Upper lobe of left lung (tissue), 6 donors: ENCODE measurements at regions not wholly inside any gene's neighbourhood (a gene's known extent, or its start where the extent isn't known, plus 50 kb on each side); places are given as distances from the start of the nearest gene placed in this dataset.

Source experiments
- ATAC-seq, 2 donors: fragments of 200-7000 bp; cut with Tn5 transposase; one replicate each; pipeline ENCODE4 v1.9.1; 2022; ENCODE audit warnings: mild to moderate bottlenecking in 2 of 2, moderate library complexity in 2 of 2; ENCODE audit not compliant: low FRiP score in 2 of 2
- DNase-seq, 2 donors: peaks; one replicate each; pipeline ENCODE4 v3.0.0-alpha.2; 2019 to 2020
- H3K27ac ChIP-seq, 4 donors: fragments of 200-600 bp; sonication (generic); one replicate each; pipeline ENCODE4 v1.5.1; 2016 to 2019
- H3K27me3 ChIP-seq, 4 donors: fragments of 200-600 bp; sonication (generic); one replicate each; pipeline ENCODE4 v1.5.1; 2017 to 2019
- H3K36me3 ChIP-seq, 4 donors: fragments of 200-600 bp; sonication (generic); one replicate each; pipeline ENCODE4 v1.5.1; 2016 to 2019
- H3K4me1 ChIP-seq, 4 donors: fragments of 200-600 bp; sonication (generic); one replicate each; pipeline ENCODE4 v1.5.1; 2018 to 2019
- H3K4me3 ChIP-seq, 4 donors: fragments of 200-600 bp; sonication (generic); one replicate each; pipeline ENCODE4 v1.5.1; 2017 to 2019; ENCODE audit warnings: mild to moderate bottlenecking in 2 of 4, moderate library complexity in 1 of 4
- H3K9me3 ChIP-seq, 4 donors: fragments of 200-600 bp; sonication (generic); one replicate each; pipeline ENCODE4 v1.5.1; 2018 to 2019
- EP300 ChIP-seq, 4 donors: sonication (generic); formaldehyde crosslinking; IDR thresholded peaks; one replicate each; pipeline ENCODE4 v1.5.1; 2017; ENCODE audit warnings: antibody characterized with exemption in 4 of 4, control low read depth in 2 of 4
- POLR2A ChIP-seq, 4 donors: fragments of 450-650 bp; IDR thresholded peaks; one replicate each; pipeline ENCODE4 v1.5.1; 2016 to 2017; ENCODE audit warnings: antibody characterized with exemption in 4 of 4, mild to moderate bottlenecking in 2 of 4
- POLR2AphosphoS5 ChIP-seq, 2 donors: sonication (generic); formaldehyde crosslinking; IDR thresholded peaks; one replicate each; pipeline ENCODE4 v1.5.1; 2017; ENCODE audit warnings: antibody characterized with exemption in 2 of 2
- WGBS, 2 donors: methylation state at CpG; one replicate each; pipeline ENCODE4 v1.1.5; 2017 to 2018; 5-methylcytosine and 5-hydroxymethylcytosine counted together
- TF ChIP-seq, protein P1 (sequence below), 6 experiments: fragments of 450-650 bp in 4 of 6; fragments of 200-600 bp in 2 of 6; sonication (generic) in 2 of 6; IDR thresholded peaks; one replicate each; pipeline ENCODE4 v1.5.1; 2016 to 2019; ENCODE audit warnings: antibody characterized with exemption in 6 of 6
- donor health status: DM: no; HTN: no; CAD: no; lungs with moderate emphysema.
- donor health status: DM: no; HTN: yes; CAD: no; lungs with severe emphysema.

DNA sequence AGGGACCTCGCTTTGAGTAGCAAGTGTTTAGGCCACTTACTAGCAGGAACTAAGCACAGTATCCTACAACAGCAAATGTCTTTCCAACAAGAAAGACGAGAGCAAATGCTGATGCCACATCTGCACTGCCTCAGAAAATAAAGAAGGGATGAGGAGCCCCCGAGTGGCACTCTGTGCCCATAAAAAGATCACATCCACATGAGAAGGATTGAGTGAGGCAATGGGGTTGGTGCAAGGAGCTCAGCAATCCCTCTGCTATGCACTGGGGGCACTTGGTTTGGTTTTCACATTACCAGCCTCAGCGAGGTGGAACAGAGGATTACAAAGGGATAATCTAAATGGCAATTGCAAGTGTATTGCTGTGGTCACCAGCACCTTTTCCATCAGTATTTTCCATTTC lies 252.8 kb upstream of the SLC7A11 start:
- ATAC-seq = no peak
- no peak overlapping the region for H3K27ac ChIP-seq
- no peak overlapping the region for H3K4me3 ChIP-seq
- no peaks in the 10 kb centered on the region for H3K36me3 ChIP-seq
- no peak for DNase-seq
- no peaks in the 10 kb centered on the region for H3K4me1 ChIP-seq
- WGBS, 2 donors = 40 to 62% methylated on average over 4 of the region's 4 CpGs
- peaks cover 0 to 10% (median 2%) of the 10 kb centered on the region in 4 donors for H3K9me3 ChIP-seq
- TF ChIP-seq, protein P1, sequence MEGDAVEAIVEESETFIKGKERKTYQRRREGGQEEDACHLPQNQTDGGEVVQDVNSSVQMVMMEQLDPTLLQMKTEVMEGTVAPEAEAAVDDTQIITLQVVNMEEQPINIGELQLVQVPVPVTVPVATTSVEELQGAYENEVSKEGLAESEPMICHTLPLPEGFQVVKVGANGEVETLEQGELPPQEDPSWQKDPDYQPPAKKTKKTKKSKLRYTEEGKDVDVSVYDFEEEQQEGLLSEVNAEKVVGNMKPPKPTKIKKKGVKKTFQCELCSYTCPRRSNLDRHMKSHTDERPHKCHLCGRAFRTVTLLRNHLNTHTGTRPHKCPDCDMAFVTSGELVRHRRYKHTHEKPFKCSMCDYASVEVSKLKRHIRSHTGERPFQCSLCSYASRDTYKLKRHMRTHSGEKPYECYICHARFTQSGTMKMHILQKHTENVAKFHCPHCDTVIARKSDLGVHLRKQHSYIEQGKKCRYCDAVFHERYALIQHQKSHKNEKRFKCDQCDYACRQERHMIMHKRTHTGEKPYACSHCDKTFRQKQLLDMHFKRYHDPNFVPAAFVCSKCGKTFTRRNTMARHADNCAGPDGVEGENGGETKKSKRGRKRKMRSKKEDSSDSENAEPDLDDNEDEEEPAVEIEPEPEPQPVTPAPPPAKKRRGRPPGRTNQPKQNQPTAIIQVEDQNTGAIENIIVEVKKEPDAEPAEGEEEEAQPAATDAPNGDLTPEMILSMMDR (IDR thresholded peaks at IDR 0.05) = no peak
- TF ChIP-seq EP300 (IDR thresholded peaks at IDR 0.05) = no peak
- no peak for TF ChIP-seq POLR2AphosphoS5 (IDR thresholded peaks at IDR 0.05)
- no peak for TF ChIP-seq POLR2A (IDR thresholded peaks at IDR 0.05)
- no peaks in the 10 kb centered on the region for H3K27me3 ChIP-seq

DNA sequence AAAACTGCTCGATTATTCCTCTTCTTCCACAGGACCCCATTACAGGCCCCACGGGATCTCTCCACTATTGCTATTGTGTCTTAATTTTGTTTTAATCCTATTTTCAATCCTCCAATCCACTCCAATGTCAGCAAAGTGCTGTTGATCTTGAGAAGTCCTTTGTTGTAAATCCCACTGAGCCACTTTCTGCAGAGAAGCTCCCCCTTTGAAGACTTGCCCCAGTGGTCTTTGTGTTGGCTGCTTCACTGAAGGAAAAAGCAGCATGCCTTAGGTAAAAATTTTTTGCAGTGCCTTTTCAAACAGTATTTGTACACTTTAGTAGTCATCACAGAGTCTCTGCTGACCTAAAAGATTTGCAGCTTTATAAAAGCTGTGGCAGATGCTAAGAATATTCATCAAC lies 252.0 kb upstream of the SLC7A11 start:
- TF ChIP-seq POLR2A (IDR thresholded peaks at IDR 0.05) = no peak
- TF ChIP-seq, protein P1 (IDR thresholded peaks at IDR 0.05) = no peak
- H3K9me3 ChIP-seq = peaks cover 0 to 4% (median 2%) of the 10 kb centered on the region in 4 donors
- H3K4me3 ChIP-seq = no peak overlapping the region
- no peak overlapping the region for H3K27ac ChIP-seq
- ATAC-seq (no peak), DNase-seq (no peak)
- H3K4me1 ChIP-seq = no peaks in the 10 kb centered on the region
- no peaks in the 10 kb centered on the region for H3K27me3 ChIP-seq
- H3K36me3 ChIP-seq = no peaks in the 10 kb centered on the region
- 93 to 98% methylated on average over 2 of the region's 2 CpGs for WGBS, 2 donors

DNA sequence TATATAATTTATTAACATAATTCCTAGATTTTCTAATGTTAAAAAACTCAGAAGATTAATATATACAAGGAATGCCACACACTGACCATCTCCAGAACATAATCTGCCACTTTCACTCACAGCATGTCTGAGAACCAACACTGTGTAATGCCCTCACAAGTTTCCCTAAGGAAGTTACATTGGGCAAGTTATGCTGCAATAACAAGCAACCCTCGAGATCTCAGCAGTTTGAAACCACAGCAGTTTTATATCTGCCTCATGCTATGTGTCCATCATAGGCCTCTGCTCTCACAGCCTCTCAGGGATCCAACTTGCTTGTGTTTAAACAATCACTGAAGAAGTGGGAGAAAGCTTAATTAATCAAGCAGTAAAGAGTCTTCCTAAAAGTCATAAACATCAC lies 250.0 kb upstream of the SLC7A11 start:
- no peaks in the 10 kb centered on the region for H3K4me1 ChIP-seq
- no peak for DNase-seq
- H3K4me3 ChIP-seq = no peak overlapping the region
- no peaks in the 10 kb centered on the region for H3K27me3 ChIP-seq
- 60 to 72% methylated on average over 1 of the region's 1 CpG for WGBS, 2 donors
- TF ChIP-seq POLR2A (IDR thresholded peaks at IDR 0.05) (no peak), EP300 (IDR thresholded peaks at IDR 0.05) (no peak), POLR2AphosphoS5 (IDR thresholded peaks at IDR 0.05) (no peak)
- TF ChIP-seq, protein P1 (IDR thresholded peaks at IDR 0.05) = no peak
- H3K27ac ChIP-seq = no peak overlapping the region
- H3K9me3 ChIP-seq = no peaks in the 10 kb centered on the region
- ATAC-seq = no peak
- no peaks in the 10 kb centered on the region for H3K36me3 ChIP-seq

DNA sequence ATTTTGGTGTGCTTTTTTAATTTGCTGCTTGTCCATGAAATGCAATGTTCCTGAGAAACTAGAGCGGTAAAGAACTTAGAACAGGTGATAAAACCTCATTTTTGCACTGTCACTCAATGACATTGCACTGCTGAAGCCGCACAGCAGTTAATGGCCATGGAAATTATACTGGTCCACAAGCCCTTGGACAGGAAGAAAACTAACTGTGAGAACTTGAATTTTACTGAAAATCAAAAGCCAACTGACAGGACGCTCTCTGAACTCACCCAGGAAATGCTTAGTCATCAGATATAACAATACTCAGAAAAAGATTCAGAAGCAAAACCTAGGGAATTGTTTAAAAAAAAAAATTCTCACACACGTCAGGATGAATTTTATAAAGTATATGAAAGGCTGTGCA lies 246.4 kb upstream of the SLC7A11 start:
- Histone ChIP-seq H3K27ac (no peak overlapping the region), H3K9me3 (no peaks in the 10 kb centered on the region), H3K27me3 (no peaks in the 10 kb centered on the region), H3K36me3 (no peaks in the 10 kb centered on the region), H3K4me1 (no peaks in the 10 kb centered on the region), H3K4me3 (no peak overlapping the region)
- 88 to 91% methylated on average over 4 of the region's 4 CpGs for WGBS, 2 donors
- DNase-seq = no peak
- ATAC-seq = no peak
- no peak for TF ChIP-seq POLR2A (IDR thresholded peaks at IDR 0.05)
- TF ChIP-seq POLR2AphosphoS5 (IDR thresholded peaks at IDR 0.05) = no peak
- TF ChIP-seq, protein P1 (IDR thresholded peaks at IDR 0.05) = no peak
- no peak for TF ChIP-seq EP300 (IDR thresholded peaks at IDR 0.05)

DNA sequence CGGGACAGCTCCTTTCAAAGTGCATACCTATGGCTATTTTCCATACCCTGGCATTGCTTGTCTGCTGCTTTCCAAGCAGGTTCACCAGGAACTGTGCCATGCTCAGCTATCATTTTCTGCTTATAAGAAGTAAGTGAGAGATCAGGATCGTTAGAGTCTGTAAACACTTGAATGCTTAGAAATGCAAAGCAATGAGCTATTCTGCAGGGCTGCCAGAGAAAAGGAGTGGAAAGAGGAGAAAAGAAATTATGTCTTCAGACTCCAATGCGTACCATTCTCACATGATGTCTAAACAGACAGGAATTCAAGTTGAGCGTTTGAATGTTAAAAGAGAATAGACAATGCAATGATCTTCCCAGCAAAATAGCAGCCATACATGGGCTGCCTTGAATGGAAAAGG lies 245.5 kb upstream of the SLC7A11 start:
- 59 to 67% methylated on average over 4 of the region's 4 CpGs for WGBS, 2 donors
- Histone ChIP-seq H3K27me3 (no peaks in the 10 kb centered on the region), H3K9me3 (no peaks in the 10 kb centered on the region), H3K4me3 (no peak overlapping the region), H3K36me3 (no peaks in the 10 kb centered on the region), H3K4me1 (no peaks in the 10 kb centered on the region), H3K27ac (no peak overlapping the region)
- DNase-seq = no peak
- TF ChIP-seq, protein P1 (IDR thresholded peaks at IDR 0.05) = no peak
- TF ChIP-seq POLR2A (IDR thresholded peaks at IDR 0.05) (no peak), EP300 (IDR thresholded peaks at IDR 0.05) (no peak), POLR2AphosphoS5 (IDR thresholded peaks at IDR 0.05) (no peak)
- no peak for ATAC-seq
